ENCODE measurements at regions not wholly inside any gene's neighbourhood (a gene's known extent, or its start where the extent isn't known, plus 50 kb on each side); places are given as distances from the start of the nearest gene placed in this dataset.
"Not testable (repeated sequence)": the region's sequence is repeated elsewhere in the genome, so short reads cannot be mapped to it uniquely, and the experiment has no call there.

GRCh38 chr12:131295559-131295958, 341.9 kb downstream of the ADGRD1 start:
- H2BK120ac ChIP-seq (replicated peaks; ENCODE audit: low read depth, low read length); H3K27ac ChIP-seq (ENCODE audit: low read depth, low read length); H3K4me1 ChIP-seq (replicated peaks in 1 of 4; ENCODE audit: control insufficient read depth in 3 of 4, insufficient read depth in 4 of 4, low read length in 3 of 4); H2AFZ ChIP-seq (ENCODE audit: low read length); H3K4me2 ChIP-seq (ENCODE audit: insufficient read depth in 1 of 2, low read depth in 2 of 2, low read length in 2 of 2); H4K20me1 ChIP-seq (replicated peaks in 1 of 2; ENCODE audit: control insufficient read depth in 1 of 2, insufficient read depth in 2 of 2, low read length in 2 of 2); H3K18ac ChIP-seq (ENCODE audit: extremely low read depth, low read length); H3K4ac ChIP-seq (replicated peaks; ENCODE audit: insufficient read length, low read depth, low read length); H4K5ac ChIP-seq (ENCODE audit: insufficient read length, low read depth, low read length); H3K79me2 ChIP-seq (ENCODE audit: control insufficient read depth in 1 of 2, insufficient read depth in 2 of 2, low read length in 2 of 2); H3K27me3 ChIP-seq (replicated peaks in 1 of 4; ENCODE audit: control insufficient read depth in 3 of 4, extremely low read depth in 1 of 4, insufficient read depth in 3 of 4, low read length in 3 of 4); H3K23ac ChIP-seq (ENCODE audit: insufficient read length); FAIRE-seq; H3K79me1 ChIP-seq (ENCODE audit: low read depth, low read length); H2BK12ac ChIP-seq (ENCODE audit: low read depth, low read length); H4K8ac ChIP-seq (ENCODE audit: extremely low read depth, insufficient read depth, low read length); H3K14ac ChIP-seq (ENCODE audit: insufficient read length); POLR2A ChIA-PET (ENCODE audit: partially characterized antibody); H3K4me3 ChIP-seq (ENCODE audit: extremely low read depth in 1 of 4, insufficient read depth in 2 of 4, low read depth in 3 of 4, low read length in 4 of 4); H2BK5ac ChIP-seq (ENCODE audit: low read depth, low read length); H2AK5ac ChIP-seq (ENCODE audit: low read depth, low read length); H3K23me2 ChIP-seq (ENCODE audit: low read depth, low read length); H2BK20ac ChIP-seq (ENCODE audit: low read length); H2BK15ac ChIP-seq (ENCODE audit: low read length); CTCF ChIA-PET (ENCODE audit: partially characterized antibody); H3K9ac ChIP-seq (replicated peaks in 1 of 4; ENCODE audit: extremely low read depth in 1 of 4, low read depth in 3 of 4, low read length in 3 of 4); H3K56ac ChIP-seq (replicated peaks; ENCODE audit: insufficient read length, low read depth, low read length); H3K9me3 ChIP-seq (ENCODE audit: insufficient read depth in 2 of 2, low read depth in 1 of 2, low read length in 1 of 2); H3K36me3 ChIP-seq (ENCODE audit: control insufficient read depth in 2 of 4, insufficient read depth in 4 of 4, low read length in 3 of 4); H4K91ac ChIP-seq (replicated peaks; ENCODE audit: insufficient read length, low read length): not testable (repeated sequence)
- DNase-seq (ENCODE audit: low read depth in 1 of 2, low spot score in 2 of 2): peak in 1 of 2 experiments; percentile 41
- WGBS, 2 experiments (ENCODE audit: extremely low coverage in 1 of 2, insufficient coverage in 1 of 2, insufficient read length in 1 of 2, insufficient replicate concordance in 2 of 2, low coverage in 1 of 2, low lambda C conversion rate in 2 of 2, missing lambda C conversion rate in 1 of 2): 97% methylated on average over 15 of the region's 17 CpGs; no CpG with 5 or more reads in 1 of the 2 experiments

DNA sequence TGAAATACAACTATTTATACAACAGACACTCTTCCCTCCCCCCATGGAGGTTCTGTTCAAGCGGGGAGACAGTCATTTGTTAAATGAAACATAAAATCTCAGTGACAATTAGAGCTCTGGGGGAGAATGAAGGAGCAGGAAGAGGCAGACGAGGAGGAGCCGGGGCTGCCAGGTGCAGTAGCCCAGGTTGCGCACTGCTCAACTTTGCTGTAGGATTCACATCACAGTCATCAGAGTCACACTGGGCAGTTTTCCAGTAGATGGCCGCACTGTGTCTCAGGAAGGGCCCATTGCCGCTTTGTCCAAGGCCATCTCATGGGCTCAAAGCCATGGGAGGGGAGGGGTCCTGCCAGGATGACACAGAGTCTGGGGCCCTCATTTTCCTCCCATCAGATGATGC, 342.4 kb downstream of the ADGRD1 start:
- 91% methylated on average over 5 of the region's 6 CpGs; no CpG with 5 or more reads in 1 of the 2 experiments for WGBS, 2 experiments (ENCODE audit: extremely low coverage in 1 of 2, insufficient coverage in 1 of 2, insufficient read length in 1 of 2, insufficient replicate concordance in 2 of 2, low coverage in 1 of 2, low lambda C conversion rate in 2 of 2, missing lambda C conversion rate in 1 of 2)
- H3K14ac ChIP-seq (ENCODE audit: insufficient read length); H4K8ac ChIP-seq (ENCODE audit: extremely low read depth, insufficient read depth, low read length); H3K23ac ChIP-seq (ENCODE audit: insufficient read length); H4K5ac ChIP-seq (ENCODE audit: insufficient read length, low read depth, low read length); H3K79me2 ChIP-seq (ENCODE audit: control insufficient read depth in 1 of 2, insufficient read depth in 2 of 2, low read length in 2 of 2); CTCF ChIA-PET (ENCODE audit: partially characterized antibody); H2BK15ac ChIP-seq (ENCODE audit: low read length); H2BK20ac ChIP-seq (ENCODE audit: low read length); H2BK5ac ChIP-seq (ENCODE audit: low read depth, low read length); H3K4ac ChIP-seq (replicated peaks; ENCODE audit: insufficient read length, low read depth, low read length); H3K27me3 ChIP-seq (replicated peaks in 1 of 4; ENCODE audit: control insufficient read depth in 3 of 4, extremely low read depth in 1 of 4, insufficient read depth in 3 of 4, low read length in 3 of 4); H2BK120ac ChIP-seq (replicated peaks; ENCODE audit: low read depth, low read length); H3K4me1 ChIP-seq (replicated peaks in 1 of 4; ENCODE audit: control insufficient read depth in 3 of 4, insufficient read depth in 4 of 4, low read length in 3 of 4); H3K23me2 ChIP-seq (ENCODE audit: low read depth, low read length); H3K79me1 ChIP-seq (ENCODE audit: low read depth, low read length); H2AFZ ChIP-seq (ENCODE audit: low read length); H3K27ac ChIP-seq (ENCODE audit: low read depth, low read length); H3K4me2 ChIP-seq (ENCODE audit: insufficient read depth in 1 of 2, low read depth in 2 of 2, low read length in 2 of 2); H3K36me3 ChIP-seq (ENCODE audit: control insufficient read depth in 2 of 4, insufficient read depth in 4 of 4, low read length in 3 of 4); H3K18ac ChIP-seq (ENCODE audit: extremely low read depth, low read length); H3K9ac ChIP-seq (replicated peaks in 1 of 4; ENCODE audit: extremely low read depth in 1 of 4, low read depth in 3 of 4, low read length in 3 of 4); H2BK12ac ChIP-seq (ENCODE audit: low read depth, low read length); H3K9me3 ChIP-seq (ENCODE audit: insufficient read depth in 2 of 2, low read depth in 1 of 2, low read length in 1 of 2); H3K56ac ChIP-seq (replicated peaks; ENCODE audit: insufficient read length, low read depth, low read length); H2AK5ac ChIP-seq (ENCODE audit: low read depth, low read length); POLR2A ChIA-PET (ENCODE audit: partially characterized antibody); H4K91ac ChIP-seq (replicated peaks; ENCODE audit: insufficient read length, low read length); FAIRE-seq; H3K4me3 ChIP-seq (ENCODE audit: extremely low read depth in 1 of 4, insufficient read depth in 2 of 4, low read depth in 3 of 4, low read length in 4 of 4); H4K20me1 ChIP-seq (replicated peaks in 1 of 2; ENCODE audit: control insufficient read depth in 1 of 2, insufficient read depth in 2 of 2, low read length in 2 of 2): not testable (repeated sequence)
- DNase-seq (ENCODE audit: low read depth in 1 of 2, low spot score in 2 of 2): peak in 1 of 2 experiments; percentile 42

Data from H1 (cell line).